Activated CD8-positive, alpha-beta memory T cell treated with anti-CD3 and anti-CD28 coated beads, Interleukin-2, amount 50 U/mL, for 24 hours (primary cell): ENCODE measurements at regions not wholly inside any gene's neighbourhood (a gene's known extent, or its start where the extent isn't known, plus 50 kb on each side); places are given as distances from the start of the nearest gene placed in this dataset.
"Not testable (repeated sequence)": the region's sequence is repeated elsewhere in the genome, so short reads cannot be mapped to it uniquely, and the experiment has no call there.

Experiments used
- DNase-seq: peaks from one replicate; pipeline ENCODE4 v3.0.0-alpha.2; 2020; ENCODE audit errors: extremely low read depth

- DNase-seq, result no peak
Observed at GRCh38 chr14:51578853-51579252, 72.9 kb upstream of the FRMD6 start.

- DNase-seq, result no peak
Observed at GRCh38 chr14:51581017-51581881, 70.5 kb upstream of the FRMD6 start.

- no peak for DNase-seq
Observed at GRCh38 chr14:51582437-51582836, 69.3 kb upstream of the FRMD6 start.

GRCh38 chr14:51585055-51585454 lies 66.7 kb upstream of the FRMD6 start:
- DNase-seq, result no peak

- DNase-seq, result no peak
Observed at GRCh38 chr14:51592836-51593235, 58.9 kb upstream of the FRMD6 start.

GRCh38 chr14:51593397-51593796 lies 58.3 kb upstream of the FRMD6 start:
- no peak for DNase-seq

- no peak for DNase-seq
Observed at GRCh38 chr14:51595881-51596455, 55.7 kb upstream of the FRMD6 start.

GRCh38 chr14:51596488-51597117 lies 55.1 kb upstream of the FRMD6 start:
- peak; percentile 2 for DNase-seq

GRCh38 chr14:51597261-51598001 lies 54.3 kb upstream of the FRMD6 start:
- DNase-seq, result no peak

GRCh38 chr14:51598924-51599600 lies 52.6 kb upstream of the FRMD6 start:
- DNase-seq, result not testable (repeated sequence)

- DNase-seq, result no peak
Observed at GRCh38 chr14:51600658-51601057, 51.1 kb upstream of the FRMD6 start.
